ENCODE measurements at regions not wholly inside any gene's neighbourhood (a gene's known extent, or its start where the extent isn't known, plus 50 kb on each side); places are given as distances from the start of the nearest gene placed in this dataset.
"Not testable (repeated sequence)": the region's sequence is repeated elsewhere in the genome, so short reads cannot be mapped to it uniquely, and the experiment has no call there.

DNA sequence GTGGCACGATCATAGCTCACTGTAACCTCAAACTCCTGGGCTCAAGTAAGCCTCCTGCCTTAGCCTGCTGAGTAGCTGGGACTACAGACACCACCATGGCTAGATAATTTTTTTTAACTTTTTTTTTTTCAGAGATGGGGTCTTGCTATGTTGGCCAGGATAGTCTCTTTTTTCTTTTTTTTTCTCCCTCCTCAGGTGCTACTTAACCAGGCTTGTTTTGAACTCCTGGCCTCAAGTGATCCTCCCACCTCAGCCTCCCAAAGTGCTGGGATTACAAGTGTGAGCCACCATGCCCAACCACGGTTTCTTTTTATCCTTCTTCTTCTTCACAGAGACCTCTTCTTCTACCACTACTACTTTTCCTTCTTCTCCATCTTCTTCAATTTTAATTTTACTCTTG lies 53.8 kb upstream of the MAP4 start:
- H3K36me3 ChIP-seq (ENCODE audit: control insufficient read depth, insufficient read depth, low read length), result no peaks in the 10 kb centered on the region
- WGBS (ENCODE audit: insufficient coverage, insufficient read length), result 100% methylated on average over 1 of the region's 2 CpGs
- DNase-seq (ENCODE audit: low read depth, low spot score), result no peak

DNA sequence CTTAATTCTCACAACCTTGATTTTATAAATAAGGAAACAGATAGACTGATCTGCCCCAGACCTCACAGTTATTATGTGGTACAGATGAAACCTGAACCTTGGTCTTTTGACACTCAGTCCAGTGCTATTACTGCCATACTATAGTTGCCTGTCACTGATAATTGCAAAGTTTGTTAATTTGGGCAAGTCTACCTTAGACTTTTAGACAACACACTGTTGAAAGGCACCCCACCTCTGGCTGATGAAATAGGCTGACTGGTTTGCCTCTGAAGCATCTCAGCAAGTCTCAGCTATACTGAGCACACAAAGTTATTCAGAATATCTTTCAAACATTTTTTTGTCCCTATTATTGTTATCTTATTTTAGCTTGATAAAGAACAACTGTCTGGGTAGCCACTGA lies 53.1 kb upstream of the MAP4 start:
- no peaks in the 10 kb centered on the region for H3K27me3 ChIP-seq (ENCODE audit: control insufficient read depth, insufficient read depth, low read length)
- H3K27ac ChIP-seq (ENCODE audit: low read length), result no peak overlapping the region
- H3K4me3 ChIP-seq (ENCODE audit: low read length), result no peak overlapping the region
- no peaks in the 10 kb centered on the region for H3K9me3 ChIP-seq (ENCODE audit: control insufficient read depth, insufficient read depth, low read length)
- no peaks in the 10 kb centered on the region for H3K4me1 ChIP-seq (ENCODE audit: control insufficient read depth, insufficient read depth, low read length)
- no peak for DNase-seq (ENCODE audit: low read depth, low spot score)
- no peaks in the 10 kb centered on the region for H3K36me3 ChIP-seq (ENCODE audit: control insufficient read depth, insufficient read depth, low read length)

More for the DNA sequence above, 53.8 kb upstream of the MAP4 start:
- no peak overlapping the region for H3K4me3 ChIP-seq (ENCODE audit: low read length)
- H3K27ac ChIP-seq (ENCODE audit: low read length), result no peak overlapping the region
- H3K27me3 ChIP-seq (ENCODE audit: control insufficient read depth, insufficient read depth, low read length), result no peaks in the 10 kb centered on the region
- no peaks in the 10 kb centered on the region for H3K9me3 ChIP-seq (ENCODE audit: control insufficient read depth, insufficient read depth, low read length)
- H3K4me1 ChIP-seq (ENCODE audit: control insufficient read depth, insufficient read depth, low read length), result no peaks in the 10 kb centered on the region

DNA sequence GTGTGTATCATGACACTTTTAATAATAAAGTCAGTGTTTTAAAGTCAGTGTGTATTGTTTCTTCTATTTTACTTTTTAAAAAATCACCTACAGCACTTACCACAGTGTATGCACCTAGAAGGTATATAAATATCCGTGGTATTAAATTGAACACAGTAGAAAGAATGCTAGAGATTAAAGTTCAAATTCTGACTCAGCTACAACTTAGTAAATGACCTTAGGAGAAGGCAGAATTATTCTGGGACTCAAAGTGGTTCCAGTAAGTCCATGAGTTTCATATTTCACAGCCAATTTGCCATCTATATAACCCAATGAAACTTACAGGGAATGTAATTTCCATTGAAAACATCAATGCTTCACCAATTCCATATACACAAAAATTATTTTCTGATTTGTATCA lies 52.7 kb upstream of the MAP4 start:
- WGBS (ENCODE audit: insufficient coverage, insufficient read length), result no CpG with 5 or more reads among the region's 1 CpG
- DNase-seq (ENCODE audit: low read depth, low spot score), result no peak

GRCh38 chr3:48068320-48068719 lies 52.1 kb upstream of the MAP4 start:
- not testable (repeated sequence) for H3K27me3 ChIP-seq (ENCODE audit: control insufficient read depth, insufficient read depth, low read length); DNase-seq (ENCODE audit: low read depth, low spot score); H3K36me3 ChIP-seq (ENCODE audit: control insufficient read depth, insufficient read depth, low read length); H3K4me3 ChIP-seq (ENCODE audit: low read length); H3K27ac ChIP-seq (ENCODE audit: low read length); H3K4me1 ChIP-seq (ENCODE audit: control insufficient read depth, insufficient read depth, low read length); H3K9me3 ChIP-seq (ENCODE audit: control insufficient read depth, insufficient read depth, low read length)
- no CpG with 5 or more reads among the region's 10 CpGs for WGBS (ENCODE audit: insufficient coverage, insufficient read length)

More for the DNA sequence above, 52.7 kb upstream of the MAP4 start:
- no peaks in the 10 kb centered on the region for H3K36me3 ChIP-seq (ENCODE audit: control insufficient read depth, insufficient read depth, low read length)
- H3K4me1 ChIP-seq (ENCODE audit: control insufficient read depth, insufficient read depth, low read length), result no peaks in the 10 kb centered on the region
- H3K4me3 ChIP-seq (ENCODE audit: low read length), result no peak overlapping the region
- no peaks in the 10 kb centered on the region for H3K9me3 ChIP-seq (ENCODE audit: control insufficient read depth, insufficient read depth, low read length)
- no peak overlapping the region for H3K27ac ChIP-seq (ENCODE audit: low read length)
- no peaks in the 10 kb centered on the region for H3K27me3 ChIP-seq (ENCODE audit: control insufficient read depth, insufficient read depth, low read length)

DNA sequence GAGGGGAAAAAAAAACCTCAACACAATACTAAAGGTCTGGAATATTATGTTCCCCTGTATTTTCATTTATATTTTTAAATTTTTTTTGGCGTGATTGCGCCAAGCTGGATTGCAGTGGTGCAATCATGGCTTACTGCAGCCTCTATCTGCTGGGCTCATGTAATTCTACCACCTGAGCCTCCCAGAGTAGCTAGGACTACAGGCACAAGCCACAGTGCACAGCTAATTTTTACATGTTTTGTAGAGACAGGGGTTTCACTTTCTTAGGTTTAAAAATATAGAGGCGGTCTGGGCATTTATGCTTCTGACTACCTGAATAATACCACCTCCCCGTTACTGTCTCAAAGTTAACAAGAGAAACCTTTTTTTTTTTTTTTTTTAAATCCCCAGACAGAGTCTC lies 51.1 kb upstream of the MAP4 start:
- no peak overlapping the region for H3K27ac ChIP-seq (ENCODE audit: low read length)
- H3K36me3 ChIP-seq (ENCODE audit: control insufficient read depth, insufficient read depth, low read length), result no peaks in the 10 kb centered on the region
- no peaks in the 10 kb centered on the region for H3K27me3 ChIP-seq (ENCODE audit: control insufficient read depth, insufficient read depth, low read length)
- no peaks in the 10 kb centered on the region for H3K4me1 ChIP-seq (ENCODE audit: control insufficient read depth, insufficient read depth, low read length)
- no peak for DNase-seq (ENCODE audit: low read depth, low spot score)
- no peaks in the 10 kb centered on the region for H3K9me3 ChIP-seq (ENCODE audit: control insufficient read depth, insufficient read depth, low read length)
- no peak overlapping the region for H3K4me3 ChIP-seq (ENCODE audit: low read length)
- WGBS (ENCODE audit: insufficient coverage, insufficient read length), result no CpG with 5 or more reads among the region's 4 CpGs

Data from iPS DF 6.9 (cell line).